Loucy (cell line): ENCODE measurements at regions not wholly inside any gene's neighbourhood (a gene's known extent, or its start where the extent isn't known, plus 50 kb on each side); places are given as distances from the start of the nearest gene placed in this dataset.

ENCODE experiments used
- EZH2phosphoT487 ChIP-seq: fragments of 200-600 bp; IDR thresholded peaks from 2 replicates; pipeline ENCODE4 v1.6.1; 2018; ENCODE audit warnings: antibody characterized with exemption, mild to moderate bottlenecking, moderate library complexity, borderline replicate concordance
- TF ChIP-seq, protein P1 (sequence below): fragments of 200-600 bp; sonication (generic); conservative IDR thresholded peaks from 2 replicates; pipeline ENCODE4 v1.5.1; 2014; ENCODE audit warnings: mild to moderate bottlenecking, antibody characterized with exemption, low read length

- TF ChIP-seq, protein P1, sequence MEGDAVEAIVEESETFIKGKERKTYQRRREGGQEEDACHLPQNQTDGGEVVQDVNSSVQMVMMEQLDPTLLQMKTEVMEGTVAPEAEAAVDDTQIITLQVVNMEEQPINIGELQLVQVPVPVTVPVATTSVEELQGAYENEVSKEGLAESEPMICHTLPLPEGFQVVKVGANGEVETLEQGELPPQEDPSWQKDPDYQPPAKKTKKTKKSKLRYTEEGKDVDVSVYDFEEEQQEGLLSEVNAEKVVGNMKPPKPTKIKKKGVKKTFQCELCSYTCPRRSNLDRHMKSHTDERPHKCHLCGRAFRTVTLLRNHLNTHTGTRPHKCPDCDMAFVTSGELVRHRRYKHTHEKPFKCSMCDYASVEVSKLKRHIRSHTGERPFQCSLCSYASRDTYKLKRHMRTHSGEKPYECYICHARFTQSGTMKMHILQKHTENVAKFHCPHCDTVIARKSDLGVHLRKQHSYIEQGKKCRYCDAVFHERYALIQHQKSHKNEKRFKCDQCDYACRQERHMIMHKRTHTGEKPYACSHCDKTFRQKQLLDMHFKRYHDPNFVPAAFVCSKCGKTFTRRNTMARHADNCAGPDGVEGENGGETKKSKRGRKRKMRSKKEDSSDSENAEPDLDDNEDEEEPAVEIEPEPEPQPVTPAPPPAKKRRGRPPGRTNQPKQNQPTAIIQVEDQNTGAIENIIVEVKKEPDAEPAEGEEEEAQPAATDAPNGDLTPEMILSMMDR: no peak
- TF ChIP-seq EZH2phosphoT487: no peak
Observed at GRCh38 chr3:117669774-117670173, 960.2 kb downstream of the TUSC7 start.
